Suprapubic skin (tissue), 3 donors: ENCODE measurements at regions not wholly inside any gene's neighbourhood (a gene's known extent, or its start where the extent isn't known, plus 50 kb on each side); places are given as distances from the start of the nearest gene placed in this dataset.

Experiments used
- POLR2A ChIP-seq, 2 donors: fragments of 450-650 bp; IDR thresholded peaks; one replicate each; pipeline ENCODE4 v1.6.1; 2017; ENCODE audit warnings: antibody characterized with exemption in 2 of 2, mild to moderate bottlenecking in 2 of 2, moderate library complexity in 2 of 2
- TF ChIP-seq, protein P1 (sequence below), 2 donors: fragments of 200-600 bp in 1 of 2; fragments of 450-650 bp in 1 of 2; sonication (generic) in 1 of 2; IDR thresholded peaks; one replicate each; pipeline ENCODE4 v1.5.1; 2016 to 2019; ENCODE audit warnings: antibody characterized with exemption in 2 of 2, mild to moderate bottlenecking in 1 of 2, moderate library complexity in 1 of 2

DNA sequence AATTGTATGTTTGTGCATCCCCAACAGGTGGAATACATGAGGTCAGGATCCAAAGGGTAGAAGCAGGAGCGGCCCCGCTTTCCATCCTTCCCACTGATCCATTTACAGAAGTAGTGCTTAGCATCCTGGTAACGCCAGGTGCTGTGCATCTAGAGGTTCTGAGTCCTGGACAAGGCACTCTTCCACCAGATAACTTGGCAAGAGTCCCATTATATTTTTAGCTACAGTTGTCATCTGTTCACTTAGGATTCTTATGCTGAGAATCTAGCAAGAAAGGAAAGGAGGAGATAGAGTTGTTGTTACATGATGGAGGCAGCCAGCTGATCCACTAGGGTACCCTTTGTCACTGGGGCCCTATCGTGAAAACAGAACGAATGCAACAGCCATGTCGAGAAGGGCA lies 389.5 kb upstream of the ZNF507 start:
- TF ChIP-seq POLR2A (IDR thresholded peaks at IDR 0.05) = no peak
- TF ChIP-seq, protein P1, sequence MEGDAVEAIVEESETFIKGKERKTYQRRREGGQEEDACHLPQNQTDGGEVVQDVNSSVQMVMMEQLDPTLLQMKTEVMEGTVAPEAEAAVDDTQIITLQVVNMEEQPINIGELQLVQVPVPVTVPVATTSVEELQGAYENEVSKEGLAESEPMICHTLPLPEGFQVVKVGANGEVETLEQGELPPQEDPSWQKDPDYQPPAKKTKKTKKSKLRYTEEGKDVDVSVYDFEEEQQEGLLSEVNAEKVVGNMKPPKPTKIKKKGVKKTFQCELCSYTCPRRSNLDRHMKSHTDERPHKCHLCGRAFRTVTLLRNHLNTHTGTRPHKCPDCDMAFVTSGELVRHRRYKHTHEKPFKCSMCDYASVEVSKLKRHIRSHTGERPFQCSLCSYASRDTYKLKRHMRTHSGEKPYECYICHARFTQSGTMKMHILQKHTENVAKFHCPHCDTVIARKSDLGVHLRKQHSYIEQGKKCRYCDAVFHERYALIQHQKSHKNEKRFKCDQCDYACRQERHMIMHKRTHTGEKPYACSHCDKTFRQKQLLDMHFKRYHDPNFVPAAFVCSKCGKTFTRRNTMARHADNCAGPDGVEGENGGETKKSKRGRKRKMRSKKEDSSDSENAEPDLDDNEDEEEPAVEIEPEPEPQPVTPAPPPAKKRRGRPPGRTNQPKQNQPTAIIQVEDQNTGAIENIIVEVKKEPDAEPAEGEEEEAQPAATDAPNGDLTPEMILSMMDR (IDR thresholded peaks at IDR 0.05) = no peak
